Psoas muscle (tissue), 7 donors: ENCODE measurements at regions not wholly inside any gene's neighbourhood (a gene's known extent, or its start where the extent isn't known, plus 50 kb on each side); places are given as distances from the start of the nearest gene placed in this dataset.
"Not testable (repeated sequence)": the region's sequence is repeated elsewhere in the genome, so short reads cannot be mapped to it uniquely, and the experiment has no call there.

Experiments
- ATAC-seq, 4 donors: fragments of 200-7000 bp; cut with Tn5 transposase; one replicate each; pipeline ENCODE4 v1.9.1; 2020; ENCODE audit warnings: moderate library complexity in 3 of 4, mild to moderate bottlenecking in 2 of 4
- DNase-seq, 2 donors: peaks; one replicate each; pipeline ENCODE4 v3.0.0-alpha.2; 2020
- H3K27ac ChIP-seq: fragments of 200-600 bp; one replicate; pipeline ENCODE4 v1.8.0; 2022
- H3K27me3 ChIP-seq, 3 donors: fragments of 200-600 bp in 1 of 3; one replicate each; pipeline versions ENCODE4 v1.6.1 to v1.8.0; 2013 to 2022; ENCODE audit warnings: low read length in 2 of 3, mild to moderate bottlenecking in 2 of 3, moderate library complexity in 1 of 3; ENCODE audit not compliant: insufficient read depth in 3 of 3
- H3K36me3 ChIP-seq, 2 donors: fragments of 200-600 bp in 1 of 2; one replicate each; pipeline versions ENCODE4 v1.6.1 to v1.8.0; 2013 to 2022; ENCODE audit warnings: low read depth in 1 of 2, mild to moderate bottlenecking in 1 of 2, moderate library complexity in 1 of 2; ENCODE audit not compliant: insufficient read depth in 1 of 2
- H3K4me1 ChIP-seq: fragments of 200-600 bp; one replicate; pipeline ENCODE4 v1.8.0; 2022
- H3K4me3 ChIP-seq: fragments of 200-600 bp; one replicate; pipeline ENCODE4 v1.8.0; 2022; ENCODE audit warnings: mild to moderate bottlenecking
- H3K9me3 ChIP-seq: fragments of 200-600 bp; one replicate; pipeline ENCODE4 v1.8.0; 2022
- CTCF ChIP-seq: fragments of 200-600 bp; IDR thresholded peaks from one replicate; pipeline ENCODE4 v1.8.0; 2022; ENCODE audit warnings: antibody characterized with exemption
- WGBS, 3 donors: extraction: QIAGEN DNeasy Blood & Tissue Kit; methylation state at CpG; one replicate each; pipeline versions ENCODE4 v1.1.6 to v1.1.7; 2013; 5-methylcytosine and 5-hydroxymethylcytosine counted together
- intact Hi-C, 2 donors: fragments of 100-400 bp; cut with DNase I; formaldehyde crosslinking; loops; one replicate each; pipeline versions ENCODE4 v1.11.0 to v1.14.2; 2022
- donor health status: healthy with polysubstance abuse.
- donor health status: DM: no; HTN: no; CAD: no; lungs with moderate emphysema.
- donor health status: Bipolar disorder and iron deficiency.
- donor health status: healthy.
- donor health status: DM: yes; HTN: yes; CAD: no.
- donor health status: DM: no; HTN: no; CAD: no.
- donor health status: DM: yes; HTN: yes; CAD: no.

DNA sequence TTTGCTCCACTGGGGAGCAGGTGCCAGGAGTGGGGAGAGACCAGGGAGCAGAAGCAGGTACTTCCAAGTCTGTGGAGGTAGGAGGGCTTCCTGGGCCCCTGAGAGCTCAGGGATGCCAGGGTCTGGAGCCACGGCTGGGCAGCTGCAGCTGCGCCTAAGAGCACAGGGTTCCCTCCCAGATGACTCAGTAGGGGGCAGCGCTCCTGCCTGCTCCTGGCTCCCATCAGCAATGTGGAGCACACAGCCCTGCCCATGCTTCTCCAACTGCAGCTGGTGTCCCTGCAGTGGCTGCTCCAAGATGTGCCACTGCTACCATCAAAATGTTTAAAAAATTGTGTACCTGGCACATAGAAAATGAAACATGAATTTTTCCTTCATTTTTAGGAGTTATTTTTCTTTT lies 1028.2 kb downstream of the PCDH7 start:
- Histone ChIP-seq H3K4me1 (no peaks in the 10 kb centered on the region), H3K36me3 (no peaks in the 10 kb centered on the region), H3K4me3 (no peak overlapping the region), H3K27me3 (no peaks in the 10 kb centered on the region), H3K9me3 (no peaks in the 10 kb centered on the region), H3K27ac (no peak overlapping the region)
- intact Hi-C loops = no loop called here
- 80 to 86% (median 84%) methylated on average over 3 of the region's 3 CpGs for WGBS, 3 donors
- ATAC-seq = no peak
- no peak for TF ChIP-seq CTCF
- DNase-seq = peak in 1 of 2 donors; percentile 27

GRCh38 chr4:31750581-31750980 lies 1030.4 kb downstream of the PCDH7 start:
- H3K4me3 ChIP-seq, DNase-seq, H3K9me3 ChIP-seq, ATAC-seq, H3K27ac ChIP-seq, intact Hi-C loops, H3K27me3 ChIP-seq, H3K36me3 ChIP-seq, H3K4me1 ChIP-seq: not testable (repeated sequence)
- 88 to 99% (median 94%) methylated on average over 2 of the region's 2 CpGs for WGBS, 3 donors

DNA sequence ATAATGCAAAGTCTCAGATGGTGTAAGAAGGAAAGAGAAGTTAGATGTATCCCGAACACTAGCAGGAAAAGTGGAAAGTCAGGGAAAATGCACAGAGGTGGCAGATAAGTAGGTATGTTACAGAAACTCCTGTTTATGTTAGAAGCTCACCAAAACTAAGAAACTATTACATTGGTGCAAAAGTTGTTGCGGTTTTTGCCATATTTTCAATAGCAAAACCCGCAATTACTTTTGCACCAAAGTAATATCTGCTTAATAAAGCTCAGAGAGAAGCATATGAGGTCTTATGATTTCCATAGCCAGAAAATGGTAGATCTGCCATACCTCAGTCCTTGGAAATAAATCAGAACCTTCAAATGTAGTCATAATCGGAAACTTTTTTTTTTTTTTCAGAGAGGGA lies 1035.6 kb downstream of the PCDH7 start:
- Histone ChIP-seq H3K4me1 (no peaks in the 10 kb centered on the region), H3K4me3 (no peak overlapping the region), H3K36me3 (no peaks in the 10 kb centered on the region), H3K9me3 (no peaks in the 10 kb centered on the region), H3K27ac (no peak overlapping the region), H3K27me3 (no peaks in the 10 kb centered on the region)
- intact Hi-C loops = no loop called here
- DNase-seq = no peak
- no peak for ATAC-seq
- no peak for TF ChIP-seq CTCF
- WGBS, 3 donors = 70 to 81% (median 70%) methylated on average over 4 of the region's 4 CpGs

GRCh38 chr4:31768756-31769155 lies 1048.6 kb downstream of the PCDH7 start:
- Histone ChIP-seq H3K36me3 (no peaks in the 10 kb centered on the region), H3K4me3 (no peak overlapping the region), H3K9me3 (no peaks in the 10 kb centered on the region), H3K4me1 (no peaks in the 10 kb centered on the region), H3K27ac (no peak overlapping the region), H3K27me3 (no peaks in the 10 kb centered on the region)
- ATAC-seq = no peak
- no peak for TF ChIP-seq CTCF
- intact Hi-C loops = no loop called here
- no peak for DNase-seq

GRCh38 chr4:31783311-31783710 lies 1063.1 kb downstream of the PCDH7 start:
- WGBS, 3 donors = 87 to 96% (median 89%) methylated on average over 2 of the region's 2 CpGs
- H3K4me3 ChIP-seq = no peak overlapping the region
- no peak for TF ChIP-seq CTCF
- no peak overlapping the region for H3K27ac ChIP-seq
- no peaks in the 10 kb centered on the region for H3K27me3 ChIP-seq
- no peaks in the 10 kb centered on the region for H3K9me3 ChIP-seq
- no peaks in the 10 kb centered on the region for H3K36me3 ChIP-seq
- intact Hi-C loops = no loop called here
- H3K4me1 ChIP-seq = no peaks in the 10 kb centered on the region
- ATAC-seq (no peak), DNase-seq (no peak)
